GM23338 (cell line): ENCODE measurements at regions not wholly inside any gene's neighbourhood (a gene's known extent, or its start where the extent isn't known, plus 50 kb on each side); places are given as distances from the start of the nearest gene placed in this dataset.

Source experiments
- ATAC-seq: fragments of 200-7000 bp; cut with Tn5 transposase; 3 replicates; pipeline ENCODE4 v1.9.1; 2020
- DNase-seq: peaks from one replicate; pipeline ENCODE4 v3.0.0-alpha.2; 2015; ENCODE audit warnings: low spot score
- H2AFZ ChIP-seq: fragments of 200-600 bp; sonication (generic); 2 replicates; pipeline ENCODE4 v1.8.0; 2016; ENCODE audit warnings: antibody characterized with exemption, mild to moderate bottlenecking, moderate library complexity
- H3F3A ChIP-seq: fragments of 200-600 bp; sonication (generic); replicated peaks from 2 replicates; pipeline ENCODE4 v1.8.0; 2017; ENCODE audit warnings: antibody characterized with exemption, mixed run types, low read depth
- H3K27ac ChIP-seq: fragments of 200-600 bp; sonication (generic); 2 replicates; pipeline ENCODE4 v1.6.1; 2016; ENCODE audit warnings: low read depth
- H3K27me3 ChIP-seq: fragments of 200-600 bp; sonication (generic); 2 replicates; pipeline ENCODE4 v1.8.0; 2016; ENCODE audit warnings: mild to moderate bottlenecking, mixed run types, moderate library complexity; ENCODE audit not compliant: insufficient read depth
- H3K36me3 ChIP-seq: fragments of 200-600 bp; sonication (generic); 2 replicates; pipeline ENCODE4 v1.8.0; 2016; ENCODE audit warnings: mild to moderate bottlenecking; ENCODE audit not compliant: insufficient read depth
- H3K4me1 ChIP-seq: fragments of 200-600 bp; sonication (generic); 2 replicates; pipeline ENCODE4 v1.8.0; 2016; ENCODE audit warnings: mild to moderate bottlenecking, moderate library complexity; ENCODE audit not compliant: insufficient read depth
- H3K4me2 ChIP-seq: fragments of 200-600 bp; sonication (generic); 2 replicates; pipeline ENCODE4 v1.7.1; 2017; ENCODE audit warnings: mixed run types
- H3K4me3 ChIP-seq: fragments of 200-600 bp; sonication (generic); 2 replicates; pipeline ENCODE4 v1.6.1; 2016; ENCODE audit warnings: mixed run types
- H3K79me2 ChIP-seq: fragments of 200-600 bp; sonication (generic); replicated peaks from 2 replicates; pipeline ENCODE4 v1.8.0; 2017; ENCODE audit warnings: mild to moderate bottlenecking; ENCODE audit not compliant: insufficient read depth
- H3K9me2 ChIP-seq: fragments of 200-600 bp; sonication (generic); 2 replicates; pipeline ENCODE4 v1.8.0; 2017; ENCODE audit not compliant: insufficient read depth
- H4K20me1 ChIP-seq: fragments of 200-600 bp; sonication (generic); replicated peaks from 2 replicates; pipeline ENCODE4 v1.8.0; 2017; ENCODE audit warnings: mild to moderate bottlenecking; ENCODE audit not compliant: insufficient read depth
- H3K27ac Mint-ChIP-seq: 2 replicates; pipeline ENCODE4 v1.8.0; 2020; ENCODE audit warnings: inconsistent platforms, mild to moderate bottlenecking, moderate library complexity, mixed read lengths
- H3K27me3 Mint-ChIP-seq: 3 replicates; pipeline ENCODE4 v1.8.0; 2022; ENCODE audit warnings: low read depth, mild to moderate bottlenecking, moderate library complexity, mixed read lengths, inconsistent platforms; ENCODE audit not compliant: insufficient read depth, poor library complexity
- H3K36me3 Mint-ChIP-seq: 3 replicates; pipeline ENCODE4 v1.8.0; 2021; ENCODE audit warnings: low read depth, mild to moderate bottlenecking, inconsistent platforms, moderate library complexity, mixed read lengths
- H3K4me1 Mint-ChIP-seq: 3 replicates; pipeline ENCODE4 v1.8.0; 2020; ENCODE audit warnings: mild to moderate bottlenecking, inconsistent platforms, mixed read lengths
- H3K4me3 Mint-ChIP-seq: 3 replicates; pipeline ENCODE4 v1.8.0; 2021; ENCODE audit warnings: moderate library complexity, mild to moderate bottlenecking, inconsistent platforms, mixed read lengths
- H3K9me3 Mint-ChIP-seq: 3 replicates; pipeline ENCODE4 v1.8.0; 2020; ENCODE audit warnings: moderate library complexity, mild to moderate bottlenecking, inconsistent platforms, mixed read lengths
- CREB1 ChIP-seq: fragments of 250-450 bp; sonication (Bioruptor Pico); IDR thresholded peaks from 2 replicates; pipeline ENCODE4 v1.5.0; 2020; ENCODE audit warnings: low read depth, mild to moderate bottlenecking, moderate library complexity
- CTCF ChIP-seq, 2 experiments: fragments of 200-600 bp in 1 of 2; sonication (generic) in 1 of 2; conservative IDR thresholded peaks; 2 replicates each; pipeline versions ENCODE4 v1.5.1 to v1.6.1; 2016 to 2017; ENCODE audit warnings: antibody characterized with exemption in 2 of 2, low read depth in 2 of 2, mild to moderate bottlenecking in 2 of 2, moderate library complexity in 1 of 2
- ETS1 ChIP-seq: IDR thresholded peaks from 2 replicates; pipeline ENCODE4 v1.6.1; 2016; ENCODE audit warnings: antibody characterized with exemption
- EZH2 ChIP-seq: fragments of 200-600 bp; sonication (generic); IDR thresholded peaks from one replicate; pipeline ENCODE4 v1.8.0; 2017; ENCODE audit warnings: antibody characterized with exemption, mild to moderate bottlenecking, low read depth; ENCODE audit not compliant: unreplicated experiment
- EZH2phosphoT487 ChIP-seq: fragments of 200-600 bp; sonication (generic); IDR thresholded peaks from one replicate; pipeline ENCODE4 v1.8.1; 2018; ENCODE audit warnings: antibody characterized with exemption; ENCODE audit not compliant: unreplicated experiment
- JUNB ChIP-seq: IDR thresholded peaks from one replicate; pipeline ENCODE4 v1.6.1; 2016; ENCODE audit warnings: antibody characterized with exemption; ENCODE audit not compliant: unreplicated experiment
- NANOG ChIP-seq: IDR thresholded peaks from 2 replicates; pipeline ENCODE4 v1.6.1; 2016; ENCODE audit warnings: antibody characterized with exemption, borderline replicate concordance
- POLR2AphosphoS5 ChIP-seq: IDR thresholded peaks from 2 replicates; pipeline ENCODE4 v1.6.1; 2016; ENCODE audit warnings: antibody characterized with exemption, low read depth
- REST ChIP-seq: IDR thresholded peaks from one replicate; pipeline ENCODE4 v1.6.1; 2018; ENCODE audit warnings: antibody characterized with exemption; ENCODE audit not compliant: unreplicated experiment
- STAT1 ChIP-seq: IDR thresholded peaks from one replicate; pipeline ENCODE4 v1.6.1; 2016; ENCODE audit warnings: antibody characterized with exemption; ENCODE audit not compliant: unreplicated experiment
- ZNF114 ChIP-seq: fragments of 250-450 bp; sonication (Bioruptor Pico); IDR thresholded peaks from 2 replicates; pipeline ENCODE4 v1.5.0; 2020; ENCODE audit warnings: mild to moderate bottlenecking, moderate library complexity
- ZNF331 ChIP-seq: fragments of 250-450 bp; sonication (Bioruptor Pico); IDR thresholded peaks from 2 replicates; pipeline ENCODE4 v1.5.0; 2020; ENCODE audit warnings: low read depth, mild to moderate bottlenecking, moderate library complexity
- ZNF462 ChIP-seq: fragments of 250-450 bp; sonication (Bioruptor Pico); IDR thresholded peaks from 2 replicates; pipeline ENCODE4 v1.5.0; 2020; ENCODE audit warnings: mild to moderate bottlenecking, moderate library complexity

- H3K27ac ChIP-seq, result no peak overlapping the region
- H3K27ac Mint-ChIP-seq, result no peak overlapping the region
Observed at GRCh38 chr5:125293223-125293622, 546.8 kb upstream of the ZNF608 start.

More at GRCh38 chr5:125293223-125293622, 546.8 kb upstream of the ZNF608 start:
- peaks cover 3% of the 10 kb centered on the region for H3K4me1 ChIP-seq
- DNase-seq, result no peak
- no peaks in the 10 kb centered on the region for H4K20me1 ChIP-seq
- no peak overlapping the region for H3K4me3 ChIP-seq
- no peaks in the 10 kb centered on the region for H3K27me3 ChIP-seq
- no peaks in the 10 kb centered on the region for H3K79me2 ChIP-seq
- H3F3A ChIP-seq, result no peaks in the 10 kb centered on the region
- Mint-ChIP-seq H3K4me1 (peaks cover 21% of the 10 kb centered on the region), H3K4me3 (no peak overlapping the region), H3K9me3 (no peaks in the 10 kb centered on the region), H3K36me3 (no peaks in the 10 kb centered on the region), H3K27me3 (peaks cover under 1% of the 10 kb centered on the region)
- H3K9me2 ChIP-seq, result peaks cover 7% of the 10 kb centered on the region; the same call in 1 of the 2 replicates
- TF ChIP-seq ZNF331 (CRISPR knock-in tag) (no peak), EZH2 (no peak), JUNB (no peak), ZNF462 (CRISPR knock-in tag) (no peak), STAT1 (no peak), POLR2AphosphoS5 (no peak), ETS1 (no peak), CREB1 (CRISPR knock-in tag) (no peak), ZNF114 (CRISPR knock-in tag) (no peak), EZH2phosphoT487 (no peak), REST (no peak), CTCF (conservative IDR thresholded peaks at IDR 0.05; ENCODE audit: low read depth in 2 of 2) (no peak), NANOG (no peak)
- ATAC-seq, result no peak
- no peak overlapping the region; the same call in 1 of the 2 replicates for H2AFZ ChIP-seq
- no peak overlapping the region for H3K4me2 ChIP-seq
- H3K36me3 ChIP-seq, result no peaks in the 10 kb centered on the region
